NK-92 treated with Interleukin-12 subunit alpha and Interleukin-12 subunit beta, amount 100 ng/mL, for 24 hours (cell line): ENCODE measurements at regions not wholly inside any gene's neighbourhood (a gene's known extent, or its start where the extent isn't known, plus 50 kb on each side); places are given as distances from the start of the nearest gene placed in this dataset.
"Not testable (repeated sequence)": the region's sequence is repeated elsewhere in the genome, so short reads cannot be mapped to it uniquely, and the experiment has no call there.

Source experiments
- DNase-seq: peaks from one replicate; lab custom pipeline; 2025; lab: John Stamatoyannopoulos, UW

DNA sequence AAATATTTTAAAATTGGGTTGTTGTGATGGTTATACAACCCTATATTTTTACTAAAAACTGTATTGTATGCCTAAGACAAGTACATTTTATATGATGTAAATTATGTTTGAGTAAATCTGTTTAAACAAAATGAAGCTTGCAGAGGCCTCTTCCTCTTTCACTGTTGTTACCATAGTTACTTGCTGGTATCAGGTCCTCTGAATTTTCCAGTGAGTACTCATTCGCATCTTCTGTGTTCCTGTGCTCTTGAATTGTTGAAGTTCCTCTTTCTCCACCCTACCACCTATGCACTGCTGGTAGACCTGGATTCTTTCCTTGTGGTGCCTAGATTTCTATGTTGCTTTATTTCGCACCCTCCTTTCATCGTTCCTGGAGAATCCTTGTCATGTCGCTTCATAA lies 938.5 kb upstream of the ACO1 start:
- DNase-seq: no peak

DNA sequence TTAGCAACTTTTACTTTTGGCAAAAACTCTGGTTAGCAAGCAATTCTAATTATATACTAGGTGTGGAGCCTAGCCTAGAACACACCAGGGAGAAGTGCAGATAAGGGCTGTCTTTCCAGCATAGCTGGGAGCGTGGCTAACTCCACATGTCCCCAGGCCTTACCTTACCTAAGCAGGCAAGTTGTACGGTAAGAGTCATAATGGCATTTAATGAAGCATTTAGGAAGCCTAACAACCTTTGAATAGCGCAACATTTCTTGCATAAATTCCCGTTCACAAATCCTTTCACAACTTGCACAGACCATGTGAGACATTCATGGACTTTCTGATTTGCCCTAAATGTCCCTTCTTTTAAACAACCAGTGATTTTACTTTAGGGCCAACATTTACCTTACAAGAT lies 917.4 kb upstream of the ACO1 start:
- DNase-seq: no peak

DNA sequence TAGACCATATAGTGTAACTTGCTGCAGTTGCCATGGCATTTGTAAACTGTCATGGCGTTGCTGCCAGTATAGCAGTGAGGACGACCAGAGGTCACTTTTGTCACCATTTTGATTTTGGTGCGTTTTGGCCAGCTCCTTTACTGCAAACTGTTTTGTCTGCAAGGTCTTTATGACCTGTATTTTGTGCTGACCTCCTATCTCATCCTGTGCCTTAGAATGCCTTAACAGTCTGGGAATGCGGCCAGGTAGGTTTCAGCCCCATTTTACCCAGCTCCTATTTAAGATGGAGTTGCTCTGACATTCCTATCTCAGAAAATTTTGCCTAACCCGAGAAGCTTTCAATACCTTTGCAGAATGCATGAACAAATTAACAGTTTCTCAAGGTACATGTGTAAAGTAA lies 914.4 kb upstream of the ACO1 start:
- DNase-seq: no peak

DNA sequence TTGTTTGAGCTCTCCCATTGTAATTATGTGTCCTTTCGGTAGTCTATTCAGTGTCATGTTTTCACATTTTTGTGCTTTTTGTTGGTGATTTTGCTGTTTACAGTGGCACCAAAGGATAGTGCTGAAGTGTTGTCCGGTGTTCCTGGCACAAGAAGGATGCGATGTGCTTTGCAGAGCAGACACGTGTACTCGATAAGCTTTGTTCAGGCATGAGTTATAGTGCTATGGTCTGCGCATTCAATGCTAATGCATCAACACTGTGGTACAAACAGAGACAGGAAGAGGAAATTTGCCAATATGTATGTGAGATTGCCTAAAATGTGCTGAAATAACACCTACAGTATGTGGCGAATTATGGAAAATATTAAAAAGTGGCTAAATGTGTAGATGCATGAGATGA lies 913.4 kb upstream of the ACO1 start:
- DNase-seq: no peak

DNA sequence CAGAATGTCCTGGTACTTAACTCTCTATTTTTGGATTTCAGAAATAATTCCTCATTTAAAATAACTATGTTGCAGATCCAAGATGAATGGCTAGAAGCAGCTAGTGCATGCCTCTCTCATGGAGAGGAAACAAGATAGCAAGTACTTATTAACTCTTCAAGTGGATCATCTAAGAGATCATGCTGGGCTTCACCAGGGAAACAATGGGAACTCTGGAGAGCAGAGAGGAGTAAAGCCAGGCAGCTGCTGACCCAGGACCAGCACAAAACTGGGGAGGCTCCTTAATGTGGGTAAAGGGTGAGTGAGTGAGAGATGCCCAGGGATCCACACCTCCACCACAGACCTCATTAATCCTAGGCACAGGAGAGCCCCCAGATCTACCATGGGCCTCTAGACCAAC lies 897.8 kb upstream of the ACO1 start:
- no peak for DNase-seq

DNA sequence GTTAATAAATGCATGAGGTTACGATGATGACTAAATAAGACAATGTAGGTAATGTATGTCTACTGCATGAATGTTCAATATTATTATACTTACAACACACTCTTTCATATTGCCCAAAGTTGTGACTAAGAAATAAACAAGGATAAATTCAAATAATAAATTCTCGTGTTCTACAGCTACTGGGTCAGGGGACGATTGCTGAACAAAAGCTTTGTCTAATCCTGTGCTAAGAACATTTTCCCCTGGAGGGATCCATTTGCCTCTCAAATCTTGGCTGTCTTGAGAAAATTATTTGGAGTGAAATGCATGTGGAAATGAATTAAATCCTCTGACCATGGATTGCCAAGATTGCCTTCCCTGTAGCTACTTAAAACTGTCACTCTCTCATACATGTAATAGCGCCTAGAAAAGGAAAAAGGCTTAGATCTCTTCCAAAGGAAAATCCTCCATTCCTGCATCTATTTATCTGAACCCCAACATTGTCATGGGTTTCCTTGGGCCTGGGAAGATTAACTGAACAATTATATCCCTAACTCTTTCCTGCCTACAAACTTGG lies 893.8 kb upstream of the ACO1 start:
- no peak for DNase-seq

DNA sequence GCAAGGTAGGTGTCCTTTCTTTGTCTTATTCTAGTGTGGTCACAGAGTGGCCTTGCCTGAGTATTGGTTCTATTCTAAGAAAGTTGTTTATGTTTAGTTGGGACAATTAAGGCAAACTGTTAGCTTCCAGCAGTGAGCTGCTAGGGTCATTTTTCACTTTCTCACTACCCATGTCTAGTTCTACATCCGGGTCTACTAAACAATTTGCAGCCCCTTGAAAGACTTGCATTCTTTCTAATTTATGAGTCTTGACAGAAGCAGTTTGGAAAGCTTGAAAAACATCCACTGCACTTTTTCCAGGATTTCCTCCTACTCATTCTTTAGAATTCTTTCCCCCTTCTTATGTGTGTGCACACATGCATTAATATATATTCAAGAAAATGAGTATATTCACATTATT lies 892.2 kb upstream of the ACO1 start:
- no peak for DNase-seq

DNA sequence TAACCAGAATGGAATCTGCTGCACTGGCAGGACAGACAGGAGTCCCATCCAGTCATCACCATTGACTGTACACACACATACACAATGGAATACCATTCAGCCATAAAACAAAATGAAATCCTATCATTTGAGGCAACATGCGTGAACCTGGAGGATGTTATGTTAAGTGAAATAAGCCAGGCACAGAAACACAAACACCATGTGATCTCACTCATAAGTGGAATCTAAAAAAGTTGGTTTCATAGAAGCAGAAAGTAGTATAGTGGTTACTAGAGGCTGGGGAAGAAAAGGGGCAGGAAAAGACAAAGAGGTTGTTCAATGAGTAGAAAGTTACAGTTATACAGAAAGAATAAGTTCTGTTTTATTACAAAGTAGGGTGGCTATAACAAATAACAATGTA lies 884.0 kb upstream of the ACO1 start:
- DNase-seq: no peak

DNA sequence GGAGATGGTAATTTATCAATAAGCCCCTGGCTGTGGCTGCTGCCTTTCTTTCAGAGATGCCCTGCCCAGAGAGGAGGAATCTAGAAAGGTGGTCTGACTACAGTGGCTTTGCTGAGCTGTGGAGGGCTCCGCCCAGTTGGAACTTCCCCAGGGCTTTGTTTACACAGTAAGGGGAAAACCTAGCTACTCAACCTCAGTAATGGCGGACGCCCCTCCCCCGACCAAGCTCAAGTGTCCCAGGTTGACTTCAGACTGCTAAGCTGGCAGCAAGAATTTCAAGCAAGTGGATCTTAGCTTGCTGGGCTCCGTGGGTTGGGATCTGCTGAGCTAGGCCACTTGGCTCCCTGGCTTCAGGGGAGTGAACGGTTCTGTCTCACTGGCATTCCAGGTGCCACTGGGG lies 865.4 kb upstream of the ACO1 start:
- no peak for DNase-seq

DNA sequence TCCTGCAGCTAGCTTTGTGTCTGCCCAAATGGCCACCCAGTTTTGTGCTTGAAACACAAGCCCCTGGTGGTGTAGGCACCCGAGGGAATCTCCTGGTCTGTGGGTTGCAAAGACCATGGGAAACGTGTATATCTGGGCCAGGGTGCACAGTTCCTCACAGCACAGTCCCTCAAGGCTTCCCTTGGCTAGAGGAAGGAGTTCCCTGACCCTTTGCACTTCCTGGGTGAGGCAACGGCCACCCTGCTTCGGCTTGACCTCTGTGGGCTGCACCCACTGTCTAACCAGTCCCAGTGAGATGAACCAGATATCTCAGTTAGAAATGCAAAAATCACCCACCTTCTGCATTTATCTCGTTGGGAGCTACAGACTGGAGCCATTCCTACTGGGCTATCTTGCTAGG lies 865.0 kb upstream of the ACO1 start:
- DNase-seq: no peak

DNA sequence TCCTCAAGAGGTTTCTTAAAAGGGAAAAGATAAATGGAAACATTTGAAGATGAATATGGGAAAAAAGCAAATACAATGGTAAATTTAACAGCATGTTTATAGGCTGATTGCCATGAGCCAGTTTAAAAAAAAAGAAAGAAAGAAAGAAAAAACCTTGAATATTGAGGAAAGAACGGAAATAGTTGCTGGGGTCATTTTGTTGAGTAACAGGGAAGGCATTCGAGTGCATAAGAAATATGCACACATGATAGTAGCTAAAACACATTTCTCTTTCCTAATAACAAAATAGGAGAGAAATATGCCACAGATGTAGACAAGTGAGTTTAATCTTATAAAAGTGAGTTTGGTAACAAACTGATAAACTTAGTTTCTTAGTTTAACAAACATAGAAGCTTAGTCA lies 864.6 kb upstream of the ACO1 start:
- DNase-seq: no peak

DNA sequence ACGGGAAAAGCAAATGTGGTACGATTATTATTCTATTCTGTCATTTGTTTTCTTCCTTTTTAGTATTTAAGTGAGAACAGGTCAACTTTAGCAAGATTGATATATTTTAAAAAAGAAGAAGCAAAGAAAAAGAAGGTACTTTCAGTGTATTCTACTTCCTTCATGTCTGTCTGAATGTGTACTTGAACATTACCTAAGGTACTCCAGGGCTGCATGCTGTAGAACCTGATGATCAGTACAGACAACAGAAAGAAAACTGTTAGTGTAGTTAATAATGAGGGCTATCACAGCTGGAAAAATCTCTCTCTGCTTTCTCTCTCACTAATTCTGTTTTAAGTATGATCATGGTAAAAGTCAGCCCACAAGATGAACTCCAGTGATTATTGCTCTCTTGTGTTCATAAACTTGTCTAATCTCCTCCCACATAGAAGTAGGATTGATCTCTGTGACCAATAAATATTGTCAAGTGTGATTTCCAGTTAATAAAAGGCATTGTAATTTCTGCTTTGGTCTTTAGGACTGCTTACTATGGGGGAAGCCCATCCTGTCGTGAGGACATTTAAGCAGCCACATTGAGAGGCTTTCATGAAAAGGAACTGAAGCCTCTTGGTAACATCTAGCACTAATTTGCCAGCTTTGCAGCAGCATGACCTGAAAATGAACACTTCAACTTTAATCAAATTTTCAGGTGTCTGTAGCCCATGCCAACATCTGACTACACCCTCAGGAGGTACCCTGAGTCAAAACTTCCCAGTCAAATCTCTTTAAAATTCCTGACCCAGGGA lies 864.0 kb upstream of the ACO1 start:
- DNase-seq: no peak

DNA sequence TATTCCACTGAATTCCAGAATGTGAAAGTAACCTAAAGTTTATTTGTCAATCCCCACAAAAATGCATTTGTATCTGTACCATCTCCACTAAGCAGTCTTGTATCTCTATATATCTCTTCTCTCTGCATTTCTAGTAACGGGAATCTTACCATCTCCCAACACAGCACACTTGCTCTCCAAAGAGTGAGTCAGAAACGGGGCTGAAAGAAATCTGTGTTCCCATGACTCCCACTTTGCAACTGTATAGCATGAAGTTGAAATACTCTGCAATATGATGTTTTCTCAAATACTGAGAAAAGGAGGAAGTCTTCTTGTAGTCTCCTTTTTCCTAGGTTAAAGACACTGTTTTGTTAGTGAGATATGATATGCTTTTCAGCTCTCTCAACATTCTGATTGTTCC lies 848.8 kb upstream of the ACO1 start:
- DNase-seq: no peak

DNA sequence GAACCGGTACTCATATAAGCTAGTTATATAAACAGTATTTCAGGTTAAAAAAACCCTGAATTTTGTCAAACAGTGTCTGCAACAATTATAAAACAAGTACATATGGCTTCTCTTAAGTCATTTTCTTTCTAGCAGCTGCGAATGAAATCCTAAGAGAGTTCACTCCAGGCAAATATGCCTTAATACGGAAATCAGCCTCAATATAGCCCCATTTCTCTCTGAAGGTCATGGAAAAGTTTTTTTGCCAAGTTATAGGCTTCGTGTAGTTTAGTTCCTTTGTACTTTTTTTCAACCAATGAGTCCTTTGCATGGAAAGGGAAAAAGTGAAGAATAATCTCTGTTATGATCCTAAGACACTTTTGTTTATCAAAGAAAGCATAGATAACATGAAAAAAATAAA lies 848.0 kb upstream of the ACO1 start:
- no peak for DNase-seq

DNA sequence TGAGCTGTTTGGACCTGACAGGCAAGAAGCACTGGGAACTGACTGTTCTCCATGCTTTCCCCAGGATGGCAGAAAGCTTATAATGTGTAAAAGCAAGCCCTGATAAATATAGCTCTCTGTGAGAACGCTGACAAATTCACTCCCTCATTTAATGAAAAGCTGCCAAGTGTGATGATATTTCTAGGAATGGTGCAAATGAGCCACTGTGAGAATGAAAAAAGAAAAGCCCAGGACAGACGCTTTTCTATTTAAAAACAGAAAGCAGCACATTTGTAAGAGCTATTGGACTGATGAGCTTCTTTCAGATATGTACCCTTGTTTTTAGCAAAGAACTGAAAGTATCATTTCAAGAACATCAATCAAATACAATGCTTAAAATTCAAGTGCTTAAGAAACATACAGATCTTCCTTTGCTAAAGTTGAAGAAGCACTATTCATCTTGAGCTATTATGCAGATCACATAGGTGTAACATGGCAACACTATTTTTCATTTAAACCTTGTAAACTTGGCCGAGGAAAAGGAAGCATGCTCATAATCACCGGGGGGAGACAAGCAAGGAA lies 842.6 kb upstream of the ACO1 start:
- DNase-seq: no peak

DNA sequence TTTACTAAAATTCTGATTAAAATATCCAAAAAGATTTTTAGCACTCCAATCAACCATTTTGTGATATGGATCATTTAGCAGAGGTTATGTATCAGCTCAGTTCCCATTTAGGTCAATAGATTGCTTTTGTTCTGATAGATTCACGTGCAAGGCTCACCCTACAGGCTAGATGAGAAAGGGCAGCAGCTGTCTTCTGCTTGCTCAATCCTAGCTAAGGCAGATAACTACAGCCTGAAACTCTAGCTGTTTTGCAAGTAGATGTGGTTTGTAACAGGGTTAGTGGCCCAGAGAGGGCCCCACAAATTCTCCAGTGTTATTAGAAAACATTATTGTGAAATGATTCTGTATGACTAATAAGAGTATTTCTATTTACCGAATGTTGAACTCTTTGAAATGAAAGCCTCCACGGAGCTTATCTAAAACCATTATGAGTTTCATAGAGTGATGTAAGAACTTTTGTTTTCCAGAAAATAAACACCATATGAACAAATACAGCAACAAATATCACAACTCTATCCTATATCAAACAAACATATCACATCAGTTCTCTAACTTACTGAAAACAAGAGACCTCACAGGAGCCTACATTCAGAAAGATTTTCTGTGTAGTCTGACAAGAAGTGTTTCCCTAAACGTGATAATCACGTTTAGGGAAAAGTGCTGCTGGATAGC lies 841.9 kb upstream of the ACO1 start:
- peak; percentile 60 for DNase-seq

DNA sequence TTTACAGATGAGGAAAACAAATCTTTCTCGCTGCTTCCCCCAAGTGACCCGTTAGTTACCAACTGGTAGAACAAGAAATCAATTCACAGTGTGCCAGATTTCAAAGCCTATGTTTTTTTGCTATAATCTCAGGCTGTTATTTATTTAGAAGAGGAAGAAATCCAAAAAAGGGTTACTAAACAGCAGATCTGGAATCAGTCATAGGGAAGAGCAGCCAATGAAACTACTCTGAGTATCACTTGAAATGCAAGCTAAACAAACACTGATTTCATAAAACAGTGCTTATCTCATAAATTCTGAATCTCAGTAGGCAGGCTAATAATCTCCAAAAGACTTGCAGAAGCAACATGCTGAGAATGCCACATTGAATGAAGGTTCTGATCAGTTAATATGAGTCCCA lies 829.5 kb upstream of the ACO1 start:
- DNase-seq: no peak

DNA sequence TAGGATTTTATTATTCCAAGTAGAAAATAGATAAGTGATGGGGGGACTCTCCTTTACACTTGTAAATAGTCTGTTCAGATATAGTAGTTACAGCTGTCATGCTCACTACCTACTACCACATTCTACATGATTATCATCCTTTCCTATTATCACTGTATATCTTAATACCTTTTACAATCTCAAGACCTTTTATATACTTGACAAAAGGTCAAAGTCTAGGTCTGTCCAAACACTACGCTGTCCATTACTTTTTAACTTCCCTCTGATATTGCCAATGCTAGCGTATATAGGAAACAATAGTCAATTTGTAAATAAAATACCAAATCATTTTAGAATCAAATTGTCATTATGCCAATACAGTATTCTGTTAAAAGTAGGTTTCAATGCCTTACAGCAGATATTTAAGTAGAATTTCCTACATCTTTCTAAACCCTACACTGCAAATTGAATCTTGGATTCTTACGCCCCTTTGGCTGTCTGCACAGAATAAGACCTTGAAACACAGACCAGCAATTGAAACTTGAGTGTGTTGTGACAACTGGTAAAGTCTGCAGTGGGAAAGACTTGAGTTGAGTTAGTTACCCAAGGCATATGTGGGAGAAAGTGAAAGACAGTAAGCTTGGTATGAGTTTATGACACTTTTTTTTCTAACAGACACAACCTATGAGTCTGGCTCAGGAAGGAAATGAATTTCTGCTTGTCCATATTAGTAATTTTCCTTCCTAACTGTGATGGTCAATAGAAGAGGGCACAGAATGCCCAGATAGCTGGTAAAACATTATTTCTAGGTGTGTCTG lies 827.6 kb upstream of the ACO1 start:
- DNase-seq: no peak

DNA sequence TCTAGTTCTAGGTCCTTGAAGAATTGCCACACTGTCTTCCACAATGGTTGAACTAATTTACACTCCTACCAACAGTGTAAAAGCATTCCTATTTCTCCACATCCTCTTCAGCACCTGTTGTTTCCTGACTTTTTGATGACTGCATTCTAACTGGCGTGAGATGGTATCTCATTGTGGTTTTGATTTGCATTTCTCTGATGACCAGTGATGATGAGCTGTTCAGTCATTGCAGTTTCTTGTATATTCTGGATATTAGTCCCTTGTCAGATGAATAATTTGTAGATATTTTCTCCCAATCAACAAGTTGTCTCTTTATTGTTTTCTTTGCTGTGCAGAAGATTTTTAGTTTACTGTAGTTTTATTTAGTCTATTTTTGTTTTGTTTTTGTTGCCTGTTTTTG lies 812.3 kb upstream of the ACO1 start:
- not testable (repeated sequence) for DNase-seq

DNA sequence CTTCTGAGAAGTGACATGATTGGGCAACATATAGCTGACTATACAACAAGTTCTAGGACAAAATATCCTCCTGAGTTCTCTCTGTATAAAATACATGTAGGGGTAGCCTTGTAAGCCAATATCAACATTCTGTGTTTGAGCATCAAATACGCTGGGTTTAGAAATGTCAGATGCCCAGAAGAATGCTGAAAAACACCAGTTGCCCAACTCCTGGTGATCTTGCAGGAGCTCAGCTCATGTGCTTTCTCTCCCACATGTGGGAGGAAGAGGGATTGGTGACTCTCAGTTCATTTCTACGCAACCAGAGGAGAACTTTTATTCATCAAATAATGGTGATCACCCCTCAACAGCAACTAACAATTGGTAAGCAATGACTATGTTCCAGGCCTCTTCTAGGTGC lies 810.9 kb upstream of the ACO1 start:
- DNase-seq: no peak

DNA sequence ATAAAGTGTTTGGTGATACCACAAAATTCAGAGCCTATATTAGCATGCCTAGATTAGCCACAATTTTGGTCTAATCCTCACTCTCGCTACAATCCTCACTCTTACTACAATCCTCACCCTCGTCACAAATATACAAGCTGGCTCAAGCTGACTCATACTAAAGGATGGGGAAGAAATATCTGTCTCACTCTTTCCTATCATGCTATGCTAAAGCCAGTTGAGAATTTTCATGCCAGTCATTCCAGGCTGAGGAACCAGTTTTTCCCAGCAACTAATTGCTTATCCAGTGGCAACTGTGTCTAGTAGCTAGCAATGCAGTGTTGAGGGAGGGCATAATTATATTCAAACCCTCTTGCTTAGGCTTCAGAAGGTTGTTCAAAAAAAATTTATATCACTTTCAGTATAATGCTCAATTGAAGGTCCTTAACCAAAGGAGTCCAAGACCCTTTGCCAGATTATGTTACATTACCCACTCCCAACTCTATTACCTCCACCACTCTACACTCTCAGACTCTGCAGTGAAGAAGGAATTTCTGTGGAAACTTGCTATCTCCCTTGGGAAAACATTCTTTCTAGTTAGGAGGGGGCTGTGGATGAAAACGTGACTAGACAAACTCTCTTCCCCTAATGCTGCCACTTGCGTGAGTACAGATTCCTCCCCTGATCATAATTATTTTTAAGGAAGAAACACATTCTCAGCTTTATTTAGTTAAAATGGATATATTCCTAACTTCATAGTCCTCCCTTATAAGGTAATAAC lies 810.3 kb upstream of the ACO1 start:
- DNase-seq: no peak

DNA sequence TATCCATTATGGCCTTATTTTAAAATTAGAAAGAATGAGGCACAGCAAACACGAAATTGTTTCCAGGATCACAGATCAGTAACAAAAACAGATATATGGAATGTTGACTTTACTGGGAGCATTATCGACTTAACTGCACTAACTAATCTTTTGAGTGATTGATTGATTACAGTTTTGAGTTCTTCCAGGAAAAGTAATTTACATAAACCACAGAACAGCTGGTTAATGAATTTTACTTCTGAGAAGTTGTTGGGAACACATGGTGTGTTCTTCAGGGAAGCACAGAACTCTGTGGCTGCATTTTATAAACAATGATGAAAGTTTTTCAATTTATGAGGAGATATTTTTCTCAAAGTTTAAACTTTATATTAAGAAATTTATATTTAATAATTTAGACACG lies 802.4 kb upstream of the ACO1 start:
- DNase-seq: no peak
